CD4-positive, alpha-beta T cell treated with Interleukin-10 for 1 hour (primary cell): ENCODE measurements at regions not wholly inside any gene's neighbourhood (a gene's known extent, or its start where the extent isn't known, plus 50 kb on each side); places are given as distances from the start of the nearest gene placed in this dataset.
"Not testable (repeated sequence)": the region's sequence is repeated elsewhere in the genome, so short reads cannot be mapped to it uniquely, and the experiment has no call there.

Source experiments
- DNase-seq: peaks from one replicate; pipeline ENCODE4 v3.0.0-alpha.2; 2020

DNA sequence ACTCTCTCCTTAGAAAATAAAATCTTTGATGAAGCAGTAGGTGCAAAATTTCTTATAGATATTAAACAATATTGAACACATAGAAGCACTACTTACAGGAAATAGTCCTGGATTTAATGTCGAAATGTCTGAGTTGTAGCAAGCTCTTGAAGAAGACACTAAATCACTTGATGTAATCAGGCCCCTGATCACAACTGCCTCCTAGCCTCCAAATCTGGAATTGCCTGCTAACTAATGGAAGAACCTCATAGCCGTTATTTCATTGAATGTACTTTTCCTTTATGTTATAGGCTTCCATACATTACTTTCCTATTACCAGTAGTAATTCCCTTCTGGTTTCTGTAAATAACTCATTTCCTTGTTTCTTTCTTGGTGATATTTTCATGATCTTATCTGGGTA is 675.7 kb upstream of the CHRM3 start:
- DNase-seq = no peak

DNA sequence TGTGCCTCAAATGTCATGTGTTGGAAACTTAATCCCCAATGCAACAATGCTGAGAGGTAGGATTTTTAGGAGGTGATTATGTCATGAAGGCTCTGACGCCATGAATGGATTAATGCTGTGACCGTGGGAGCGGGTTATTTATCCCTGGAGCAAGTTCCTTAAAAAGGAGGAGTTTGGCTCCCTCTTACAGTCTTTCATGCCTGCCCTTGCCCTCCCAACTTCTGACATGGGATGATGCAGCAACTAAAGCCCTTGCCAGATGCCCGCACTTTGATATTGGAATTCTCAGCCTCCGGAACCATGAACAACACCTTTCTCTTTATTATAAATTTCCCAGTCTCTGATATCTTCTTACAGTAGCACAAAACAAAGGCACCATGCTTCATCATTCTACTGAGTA is 685.3 kb upstream of the CHRM3 start:
- no peak for DNase-seq

GRCh38 chr1:238690415-238690814 is 696.0 kb upstream of the CHRM3 start:
- no peak for DNase-seq

DNA sequence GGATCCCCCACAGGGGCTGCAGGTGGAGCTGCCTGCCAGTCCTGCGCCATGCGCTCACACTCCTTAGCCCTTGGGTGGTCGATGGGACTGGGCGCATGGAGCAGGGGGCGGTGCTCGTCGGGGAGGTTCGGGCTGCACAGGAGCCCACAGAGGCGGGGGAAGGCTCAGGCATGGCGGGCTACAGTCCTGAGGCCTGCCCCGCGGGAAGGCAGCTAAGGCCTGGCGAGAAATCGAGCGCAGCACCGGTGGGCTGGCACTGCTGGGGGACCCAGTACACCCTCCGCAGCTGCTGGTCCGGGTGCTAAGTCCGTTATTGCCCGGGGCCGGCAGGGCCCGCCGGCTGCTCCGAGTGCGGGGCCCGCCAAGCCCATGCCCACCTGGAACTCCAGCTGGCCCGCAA is 701.8 kb upstream of the CHRM3 start:
- DNase-seq = not testable (repeated sequence)

DNA sequence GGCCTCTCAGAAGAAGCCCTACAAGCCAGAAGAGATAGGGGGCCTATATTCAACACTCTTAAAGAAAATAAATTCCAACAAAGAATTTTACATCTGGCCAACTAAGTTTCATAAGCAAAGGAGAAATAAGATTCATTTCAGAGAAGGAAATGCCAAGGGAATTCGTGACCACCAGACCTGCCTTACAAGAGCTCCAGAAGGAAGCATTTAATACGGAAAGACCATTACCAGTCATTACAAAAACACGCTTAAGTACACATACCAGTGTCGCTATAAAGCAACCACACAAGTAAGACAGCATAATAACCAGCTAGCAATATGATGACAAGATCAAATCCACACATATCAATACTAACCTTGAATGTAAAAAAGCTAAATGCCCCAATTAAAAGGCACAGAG is 704.9 kb upstream of the CHRM3 start:
- DNase-seq = no peak

DNA sequence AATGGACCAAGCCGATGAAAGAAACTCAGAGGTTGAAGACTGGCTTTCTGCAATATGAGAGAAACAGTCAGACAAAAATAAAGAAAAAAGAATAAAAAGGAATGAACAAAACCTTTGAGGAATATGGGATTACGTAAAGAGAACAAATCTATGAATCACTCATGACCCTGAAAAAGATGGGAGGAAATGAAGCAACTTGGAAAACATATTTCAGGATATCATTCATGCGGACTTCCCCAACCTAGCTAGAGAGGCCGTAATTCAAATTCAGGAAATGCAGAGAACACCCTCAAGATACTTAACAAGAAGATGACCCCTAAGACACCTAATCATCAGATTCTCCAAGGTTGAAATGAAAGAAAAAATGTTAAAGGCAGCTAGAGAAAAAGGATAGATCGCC is 705.3 kb upstream of the CHRM3 start:
- DNase-seq = no peak

DNA sequence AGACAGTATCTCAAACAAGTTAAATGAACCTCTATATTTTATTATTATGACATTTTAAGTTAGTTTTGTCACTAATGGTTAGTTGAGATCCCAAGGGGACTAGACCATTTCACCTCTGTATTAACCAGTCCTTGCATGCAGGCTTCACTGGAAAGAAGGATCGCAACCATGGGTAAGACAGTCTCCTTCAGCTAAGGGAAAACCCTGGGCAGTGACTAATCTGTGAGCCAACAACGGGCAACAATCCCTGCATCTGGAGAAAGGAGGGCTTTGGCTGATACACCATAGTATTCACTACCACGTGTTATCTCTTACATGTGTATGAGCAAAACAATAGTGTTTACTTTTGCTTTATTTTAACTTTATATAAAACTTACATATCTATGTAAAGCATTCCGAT is 708.8 kb upstream of the CHRM3 start:
- DNase-seq = no peak

DNA sequence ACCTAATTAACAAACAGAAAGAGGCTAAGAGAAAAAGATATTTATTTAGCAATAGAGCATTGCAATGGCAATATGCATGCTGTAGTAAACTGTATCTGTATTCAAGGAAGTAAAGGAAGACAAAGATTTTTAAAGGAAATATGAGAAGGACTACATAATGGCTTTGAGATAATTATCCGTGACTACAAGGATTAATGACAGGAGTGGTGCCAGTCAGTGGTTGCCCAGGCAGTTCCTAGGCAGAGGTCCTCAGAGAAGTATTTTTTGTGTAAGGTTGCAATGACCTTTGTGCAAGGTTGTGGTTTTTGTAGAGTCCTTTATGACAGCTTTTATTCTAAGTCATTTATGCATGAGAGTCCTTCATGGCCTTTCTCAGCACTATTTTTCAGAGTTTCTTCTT is 711.1 kb upstream of the CHRM3 start:
- no peak for DNase-seq

DNA sequence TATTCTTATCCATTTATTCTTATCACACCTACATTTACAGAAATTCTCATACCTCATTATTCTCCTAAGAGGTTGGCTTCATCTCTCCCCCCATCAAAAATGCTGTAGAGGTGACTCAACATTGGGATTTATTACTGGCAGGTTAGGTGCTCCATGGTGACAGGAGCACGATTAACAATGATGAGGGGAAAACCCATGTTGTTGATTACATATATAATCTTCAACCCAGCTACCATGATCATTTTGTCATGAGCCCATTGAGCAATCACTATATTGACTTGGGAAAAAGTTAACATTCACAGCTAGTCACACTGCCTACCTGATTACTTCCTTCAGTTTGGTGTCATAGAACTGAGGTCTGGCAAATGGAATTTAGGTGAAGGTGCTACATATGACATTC is 712.1 kb upstream of the CHRM3 start:
- DNase-seq = no peak

GRCh38 chr1:238673561-238673960 is 712.8 kb upstream of the CHRM3 start:
- DNase-seq = no peak

- no peak for DNase-seq
Measured at GRCh38 chr1:238672806-238673205, 713.6 kb upstream of the CHRM3 start.

DNA sequence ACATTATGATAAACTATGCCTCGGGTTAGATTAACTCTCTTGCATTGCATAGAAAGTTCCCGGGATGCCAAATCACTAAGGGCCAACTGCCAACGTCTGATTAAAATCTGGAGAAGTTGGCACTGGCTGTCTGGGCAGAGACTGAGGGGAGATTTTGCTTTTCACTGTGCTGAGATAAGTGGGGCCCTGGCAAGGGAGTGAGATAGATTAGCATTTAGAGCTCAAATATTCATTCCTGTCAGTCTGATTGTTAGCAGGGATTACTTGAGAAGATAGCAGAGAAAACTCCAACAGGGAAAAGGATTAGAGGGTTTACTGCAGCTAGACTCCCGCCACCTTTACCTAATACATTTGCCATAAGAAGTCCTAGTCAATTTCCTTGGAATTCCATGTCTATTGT is 714.1 kb upstream of the CHRM3 start:
- no peak for DNase-seq

GRCh38 chr1:238664139-238664538 is 722.2 kb upstream of the CHRM3 start:
- no peak for DNase-seq

- DNase-seq = no peak
Measured at GRCh38 chr1:238660849-238661248, 725.5 kb upstream of the CHRM3 start.

- no peak for DNase-seq
Measured at GRCh38 chr1:238658763-238659162, 727.6 kb upstream of the CHRM3 start.

DNA sequence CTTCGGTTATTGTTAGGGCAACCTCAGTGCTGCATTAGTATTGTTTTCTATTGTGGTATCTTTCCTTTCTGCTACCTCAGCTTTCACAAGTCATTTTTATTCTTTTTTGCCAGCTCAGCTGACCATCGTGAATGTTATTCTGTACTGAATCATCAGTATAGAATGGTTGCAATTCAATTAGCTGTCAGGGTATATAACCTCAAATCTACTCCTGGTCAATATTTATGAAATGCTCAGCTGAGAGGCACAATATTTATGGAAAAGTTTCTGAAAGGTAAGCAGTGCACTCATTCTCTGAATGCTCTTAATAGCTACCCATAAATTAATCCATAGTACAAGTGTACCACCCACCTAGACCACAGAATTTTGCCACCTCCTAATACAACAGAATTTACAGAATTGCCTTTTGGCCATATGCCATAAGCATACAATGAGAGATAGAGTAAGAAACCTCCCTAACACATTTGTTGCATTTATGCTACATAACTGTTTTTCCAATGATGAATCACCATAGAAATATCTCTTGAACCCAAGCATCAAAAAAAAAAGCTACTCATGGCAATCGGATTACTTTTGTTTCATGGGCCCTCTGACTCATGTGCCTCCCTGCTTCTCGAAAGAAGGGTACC is 732.6 kb upstream of the CHRM3 start:
- no peak for DNase-seq

- no peak for DNase-seq
Measured at GRCh38 chr1:238652346-238652968, 733.9 kb upstream of the CHRM3 start.

DNA sequence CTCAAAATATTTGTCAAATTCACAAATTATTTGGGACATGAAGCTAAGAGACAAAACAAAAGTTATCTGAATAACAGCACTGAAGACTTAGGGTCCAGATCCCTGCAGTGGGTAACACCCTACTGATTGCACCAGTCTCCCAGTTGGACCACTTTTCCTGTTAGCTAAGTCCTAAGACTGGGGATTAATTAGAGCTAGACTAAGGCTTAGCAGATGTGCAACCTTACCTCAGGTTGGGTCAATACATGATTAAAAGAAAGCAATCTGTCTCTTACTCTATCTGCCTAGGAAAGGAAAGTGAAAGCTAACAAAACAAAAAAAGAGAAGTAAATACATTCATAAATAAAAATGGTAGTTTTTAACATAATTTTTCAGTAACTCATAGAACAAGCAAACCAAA is 737.2 kb upstream of the CHRM3 start:
- no peak for DNase-seq

- DNase-seq = no peak
Measured at GRCh38 chr1:238648751-238649150, 737.6 kb upstream of the CHRM3 start.

- no peak for DNase-seq
Measured at GRCh38 chr1:238648296-238648695, 738.1 kb upstream of the CHRM3 start.

GRCh38 chr1:238647877-238648276 is 738.5 kb upstream of the CHRM3 start:
- DNase-seq = no peak

- DNase-seq = no peak
Measured at GRCh38 chr1:238642231-238642630, 744.1 kb upstream of the CHRM3 start.

DNA sequence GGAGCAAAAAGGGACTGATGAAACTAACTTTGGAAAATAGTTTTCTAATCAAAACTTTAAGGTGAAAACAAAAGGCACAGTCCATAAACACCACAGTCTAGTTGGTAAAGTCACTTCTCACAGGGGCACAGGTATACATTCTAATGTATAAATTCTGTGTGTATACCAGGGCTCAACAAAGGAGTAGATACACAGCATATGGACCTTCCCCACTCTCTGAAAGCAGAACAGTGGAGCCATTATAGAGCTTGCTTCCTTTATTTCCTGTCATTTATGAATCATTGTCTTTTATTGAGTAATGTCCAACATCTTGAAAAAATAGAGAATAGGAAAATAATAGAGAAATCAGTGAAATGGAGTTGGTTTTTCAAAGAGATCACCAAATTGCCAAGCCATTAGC is 746.5 kb upstream of the CHRM3 start:
- DNase-seq = no peak

DNA sequence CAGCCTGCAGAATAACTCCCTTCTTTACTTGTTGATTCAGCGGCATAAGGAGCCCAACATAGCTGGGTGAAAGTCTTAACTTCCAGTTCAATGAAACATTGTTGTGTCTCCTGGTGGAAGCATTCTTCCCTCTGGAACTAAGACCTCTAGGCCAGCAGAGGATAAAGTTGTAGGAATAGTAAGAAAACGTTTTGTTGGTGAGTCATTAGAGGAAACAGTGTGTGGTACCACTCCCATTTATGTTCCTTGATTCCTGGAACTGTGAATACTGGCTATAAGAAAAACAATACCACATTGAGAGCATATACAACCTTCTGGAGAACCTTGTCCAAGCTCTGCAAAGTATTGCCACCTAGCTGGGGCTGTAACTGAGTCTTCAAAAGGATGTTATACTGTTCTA is 737.4 kb upstream of the ZP4 start:
- no peak for DNase-seq

GRCh38 chr1:238624776-238625175 is 734.1 kb upstream of the ZP4 start:
- DNase-seq = no peak
